ENCODE measurements at regions not wholly inside any gene's neighbourhood (a gene's known extent, or its start where the extent isn't known, plus 50 kb on each side); places are given as distances from the start of the nearest gene placed in this dataset.

GRCh38 chr5:165057145-165057544, 1551.7 kb downstream of the MAT2B start:
- TF ChIP-seq TAF1 (conservative IDR thresholded peaks at IDR 0.05) (no peak), MAX (IDR thresholded peaks at IDR 0.05) (no peak), ZBTB33 (IDR thresholded peaks at IDR 0.05) (no peak), HNF4A (conservative IDR thresholded peaks at IDR 0.05) (no peak), YY1 (IDR thresholded peaks at IDR 0.05) (no peak), REST (IDR thresholded peaks at IDR 0.05) (no peak), HNF4G (IDR thresholded peaks at IDR 0.05) (no peak), NR2F2 (IDR thresholded peaks at IDR 0.05) (no peak), ATF3 (IDR thresholded peaks at IDR 0.05) (no peak), EGR1 (IDR thresholded peaks at IDR 0.05; ENCODE audit: low read depth in 2 of 2) (no peak), SP1 (IDR thresholded peaks at IDR 0.05) (no peak), JUND (IDR thresholded peaks at IDR 0.05) (no peak), RXRA (IDR thresholded peaks at IDR 0.05) (no peak), FOXA2 (IDR thresholded peaks at IDR 0.05) (no peak), GABPA (IDR thresholded peaks at IDR 0.05 in 1 of 2, conservative IDR thresholded peaks at IDR 0.05 in 1 of 2) (no peak), CTCF (IDR thresholded peaks at IDR 0.05; ENCODE audit: low read depth, low read length, missing input control) (no peak)
- 64% methylated on average over 2 of the region's 2 CpGs for WGBS
- H3K4me1 ChIP-seq (ENCODE audit: control insufficient read depth in 4 of 4, insufficient read depth in 4 of 4, low read length in 3 of 4), result no peaks in the 10 kb centered on the region

More at GRCh38 chr5:165057145-165057544, 1551.7 kb downstream of the MAT2B start:
- no peak for DNase-seq (ENCODE audit: low spot score)
- Histone ChIP-seq H3K4me3 (ENCODE audit: low read depth in 1 of 3, low read length in 3 of 3) (no peak overlapping the region), H3K9ac (ENCODE audit: low read depth in 1 of 2, low read length in 2 of 2) (no peak overlapping the region), H3K36me3 (ENCODE audit: control insufficient read depth in 4 of 4, insufficient read depth in 3 of 4, low read depth in 1 of 4, low read length in 3 of 4) (no peaks in the 10 kb centered on the region), H3K27ac (ENCODE audit: low read depth in 1 of 2, low read length in 2 of 2) (no peak overlapping the region), H3K27me3 (ENCODE audit: control insufficient read depth in 4 of 4, insufficient read depth in 4 of 4, low read length in 3 of 4) (no peaks in the 10 kb centered on the region), H3K9me3 (ENCODE audit: control insufficient read depth in 4 of 4, low read length in 3 of 4) (no peaks in the 10 kb centered on the region)

Measured in liver (tissue), 8 donors.